ENCODE measurements at regions not wholly inside any gene's neighbourhood (a gene's known extent, or its start where the extent isn't known, plus 50 kb on each side); places are given as distances from the start of the nearest gene placed in this dataset.

DNA sequence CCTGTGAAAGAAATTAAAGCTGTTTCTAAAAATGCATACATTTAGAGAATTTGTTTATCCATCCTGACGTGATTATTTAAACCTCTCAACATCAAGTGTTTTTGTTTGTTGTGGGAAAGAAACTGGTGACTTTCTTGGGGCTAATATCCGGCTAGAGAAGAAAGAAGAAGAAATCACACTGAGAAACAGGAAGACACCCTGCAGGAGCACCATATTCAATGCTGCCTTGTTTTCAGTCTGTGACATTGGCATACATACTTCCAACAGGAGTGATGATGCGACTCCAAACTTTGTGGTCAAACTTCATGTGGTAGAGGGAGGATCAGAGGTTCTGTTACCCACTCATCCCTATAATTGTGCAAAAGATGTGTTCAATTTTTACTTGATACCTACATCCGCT, 997.6 kb upstream of the CITED2 start:
- TF ChIP-seq, protein P1, sequence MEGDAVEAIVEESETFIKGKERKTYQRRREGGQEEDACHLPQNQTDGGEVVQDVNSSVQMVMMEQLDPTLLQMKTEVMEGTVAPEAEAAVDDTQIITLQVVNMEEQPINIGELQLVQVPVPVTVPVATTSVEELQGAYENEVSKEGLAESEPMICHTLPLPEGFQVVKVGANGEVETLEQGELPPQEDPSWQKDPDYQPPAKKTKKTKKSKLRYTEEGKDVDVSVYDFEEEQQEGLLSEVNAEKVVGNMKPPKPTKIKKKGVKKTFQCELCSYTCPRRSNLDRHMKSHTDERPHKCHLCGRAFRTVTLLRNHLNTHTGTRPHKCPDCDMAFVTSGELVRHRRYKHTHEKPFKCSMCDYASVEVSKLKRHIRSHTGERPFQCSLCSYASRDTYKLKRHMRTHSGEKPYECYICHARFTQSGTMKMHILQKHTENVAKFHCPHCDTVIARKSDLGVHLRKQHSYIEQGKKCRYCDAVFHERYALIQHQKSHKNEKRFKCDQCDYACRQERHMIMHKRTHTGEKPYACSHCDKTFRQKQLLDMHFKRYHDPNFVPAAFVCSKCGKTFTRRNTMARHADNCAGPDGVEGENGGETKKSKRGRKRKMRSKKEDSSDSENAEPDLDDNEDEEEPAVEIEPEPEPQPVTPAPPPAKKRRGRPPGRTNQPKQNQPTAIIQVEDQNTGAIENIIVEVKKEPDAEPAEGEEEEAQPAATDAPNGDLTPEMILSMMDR (conservative IDR thresholded peaks at IDR 0.05 in 1 of 2, IDR thresholded peaks at IDR 0.05 in 1 of 2; ENCODE audit: extremely low read depth in 1 of 2, insufficient read depth in 1 of 2, low read depth in 1 of 2, low read length in 2 of 2) = no peak
- TF ChIP-seq EZH2 (IDR thresholded peaks at IDR 0.05; ENCODE audit: borderline replicate concordance, low read length) = no peak

All from mammary epithelial cell (primary cell).